Prostate gland (tissue), 2 donors: ENCODE measurements at regions not wholly inside any gene's neighbourhood (a gene's known extent, or its start where the extent isn't known, plus 50 kb on each side); places are given as distances from the start of the nearest gene placed in this dataset.

Experiments
- DNase-seq: peaks from one replicate; pipeline ENCODE4 v3.0.0-alpha.2; 2019; ENCODE audit warnings: low spot score
- H3K27ac ChIP-seq, 2 donors: fragments of 200-600 bp; sonication (generic); 2 replicates each; pipeline ENCODE4 v1.5.1; 2017 to 2019
- H3K27me3 ChIP-seq: fragments of 200-600 bp; sonication (generic); replicated peaks from 2 replicates; pipeline ENCODE4 v1.5.1; 2019; ENCODE audit not compliant: insufficient read depth
- H3K36me3 ChIP-seq, 2 donors: fragments of 200-600 bp; sonication (generic); 1 replicate in 1 of 2; 2 replicates in 1 of 2; pipeline versions ENCODE4 v1.5.1 to v1.8.1; 2017 to 2019
- H3K4me1 ChIP-seq: fragments of 200-600 bp; sonication (generic); replicated peaks from 2 replicates; pipeline ENCODE4 v1.5.1; 2019
- H3K4me3 ChIP-seq, 2 donors: fragments of 200-600 bp; sonication (generic); 2 replicates each; pipeline ENCODE4 v1.5.1; 2017 to 2019
- H3K9me3 ChIP-seq: fragments of 200-600 bp; sonication (generic); 2 replicates; pipeline ENCODE4 v1.5.1; 2017
- POLR2A ChIP-seq: fragments of 450-650 bp; IDR thresholded peaks from one replicate; pipeline ENCODE4 v1.6.1; 2016; ENCODE audit warnings: antibody characterized with exemption, mild to moderate bottlenecking
- POLR2AphosphoS5 ChIP-seq: sonication (generic); formaldehyde crosslinking; IDR thresholded peaks from one replicate; pipeline ENCODE4 v1.6.1; 2017; ENCODE audit warnings: antibody characterized with exemption
- WGBS: methylation state at CpG from one replicate; pipeline ENCODE4 v1.1.5; 2018; 5-methylcytosine and 5-hydroxymethylcytosine counted together
- intact Hi-C: fragments of 100-400 bp; cut with DNase I; formaldehyde crosslinking; loops from one replicate; pipeline ENCODE4 v1.14.2; 2022
- TF ChIP-seq, protein P1 (sequence below), 4 experiments: fragments of 200-600 bp in 2 of 4; fragments of 450-650 bp in 2 of 4; sonication (generic) in 2 of 4; IDR thresholded peaks; 1 replicate in 3 of 4; 2 replicates in 1 of 4; pipeline ENCODE4 v1.5.1; 2016 to 2019; ENCODE audit warnings: antibody characterized with exemption in 4 of 4, mild to moderate bottlenecking in 2 of 4, moderate library complexity in 2 of 4

DNA sequence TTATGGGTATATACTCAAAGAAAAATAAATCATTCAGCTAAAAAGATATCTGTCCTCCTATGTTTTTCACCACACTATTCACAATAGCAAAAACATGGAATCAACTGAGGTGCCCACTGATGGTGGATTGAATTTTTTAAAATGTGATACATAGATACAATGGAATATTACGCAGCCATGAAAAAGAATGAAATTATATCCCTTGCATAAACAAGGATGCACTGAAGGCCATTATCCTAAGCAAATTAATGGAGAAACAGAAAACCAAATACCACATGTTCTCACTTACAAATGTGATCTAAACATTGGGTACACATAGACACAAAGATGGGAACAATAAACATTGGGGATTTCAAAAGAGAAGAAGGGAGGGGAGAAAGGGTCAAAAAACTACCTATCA lies 964.2 kb upstream of the IGFBP7 start:
- H3K36me3 ChIP-seq: no peaks in the 10 kb centered on the region
- no peaks in the 10 kb centered on the region for H3K4me1 ChIP-seq
- DNase-seq: no peak
- TF ChIP-seq POLR2AphosphoS5 (no peak), POLR2A (no peak)
- TF ChIP-seq, protein P1, sequence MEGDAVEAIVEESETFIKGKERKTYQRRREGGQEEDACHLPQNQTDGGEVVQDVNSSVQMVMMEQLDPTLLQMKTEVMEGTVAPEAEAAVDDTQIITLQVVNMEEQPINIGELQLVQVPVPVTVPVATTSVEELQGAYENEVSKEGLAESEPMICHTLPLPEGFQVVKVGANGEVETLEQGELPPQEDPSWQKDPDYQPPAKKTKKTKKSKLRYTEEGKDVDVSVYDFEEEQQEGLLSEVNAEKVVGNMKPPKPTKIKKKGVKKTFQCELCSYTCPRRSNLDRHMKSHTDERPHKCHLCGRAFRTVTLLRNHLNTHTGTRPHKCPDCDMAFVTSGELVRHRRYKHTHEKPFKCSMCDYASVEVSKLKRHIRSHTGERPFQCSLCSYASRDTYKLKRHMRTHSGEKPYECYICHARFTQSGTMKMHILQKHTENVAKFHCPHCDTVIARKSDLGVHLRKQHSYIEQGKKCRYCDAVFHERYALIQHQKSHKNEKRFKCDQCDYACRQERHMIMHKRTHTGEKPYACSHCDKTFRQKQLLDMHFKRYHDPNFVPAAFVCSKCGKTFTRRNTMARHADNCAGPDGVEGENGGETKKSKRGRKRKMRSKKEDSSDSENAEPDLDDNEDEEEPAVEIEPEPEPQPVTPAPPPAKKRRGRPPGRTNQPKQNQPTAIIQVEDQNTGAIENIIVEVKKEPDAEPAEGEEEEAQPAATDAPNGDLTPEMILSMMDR (IDR thresholded peaks at IDR 0.05): no peak
- H3K27me3 ChIP-seq: no peaks in the 10 kb centered on the region
- intact Hi-C loops: no loop called here
- H3K4me3 ChIP-seq: no peak overlapping the region
- WGBS: 90% methylated on average over 1 of the region's 1 CpG
- no peaks in the 10 kb centered on the region for H3K9me3 ChIP-seq
- no peak overlapping the region for H3K27ac ChIP-seq

DNA sequence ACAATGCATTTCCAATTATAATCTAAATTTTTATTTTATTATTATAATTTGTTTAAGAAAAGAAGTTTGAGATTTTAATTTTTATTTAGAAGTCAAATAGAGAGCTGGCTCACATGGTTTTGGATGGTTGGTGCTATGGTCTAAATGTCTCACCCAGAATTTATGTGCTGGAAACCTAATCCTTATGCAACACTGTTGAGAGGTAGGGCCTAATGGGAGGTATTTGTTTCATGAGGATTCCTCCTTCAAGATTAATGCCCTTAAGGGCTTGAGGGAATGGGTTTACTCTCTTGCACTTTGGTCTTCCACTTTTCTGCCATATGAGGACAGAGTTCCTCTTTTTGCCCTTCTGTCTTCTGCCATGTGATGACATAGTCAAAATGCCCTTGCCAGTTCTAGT lies 960.5 kb upstream of the IGFBP7 start:
- no peak overlapping the region for H3K27ac ChIP-seq
- H3K4me3 ChIP-seq: no peak overlapping the region
- no peak for DNase-seq
- TF ChIP-seq POLR2A (no peak), POLR2AphosphoS5 (no peak)
- TF ChIP-seq, protein P1 (IDR thresholded peaks at IDR 0.05): no peak
- H3K4me1 ChIP-seq: no peaks in the 10 kb centered on the region
- intact Hi-C loops: no loop called here
- no peaks in the 10 kb centered on the region for H3K9me3 ChIP-seq
- no peaks in the 10 kb centered on the region for H3K27me3 ChIP-seq
- no peaks in the 10 kb centered on the region for H3K36me3 ChIP-seq

DNA sequence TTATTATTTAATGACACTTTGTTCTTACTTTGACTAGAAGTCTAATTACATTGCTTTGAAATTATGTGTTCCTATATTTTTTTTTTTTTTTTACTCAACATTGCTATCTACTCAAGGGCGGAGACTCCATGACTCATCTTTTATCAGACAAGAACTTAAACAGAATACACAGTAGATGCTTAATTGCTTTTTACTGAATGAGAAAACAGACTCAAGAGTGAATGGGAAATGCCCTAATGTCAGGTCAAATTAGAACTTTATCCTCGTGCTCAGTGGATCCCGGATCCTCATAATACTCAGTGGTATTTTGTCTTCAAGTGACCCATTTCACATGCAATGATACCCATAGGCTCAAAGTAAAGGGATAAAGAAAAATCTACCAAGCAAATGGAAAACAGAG lies 954.5 kb upstream of the IGFBP7 start:
- no peaks in the 10 kb centered on the region for H3K4me1 ChIP-seq
- no peak overlapping the region for H3K27ac ChIP-seq
- no peaks in the 10 kb centered on the region for H3K9me3 ChIP-seq
- no peaks in the 10 kb centered on the region for H3K36me3 ChIP-seq
- no peak overlapping the region for H3K4me3 ChIP-seq
- no peak for TF ChIP-seq POLR2A
- TF ChIP-seq POLR2AphosphoS5: no peak
- intact Hi-C loops: no loop called here
- WGBS: 86% methylated on average over 3 of the region's 3 CpGs
- H3K27me3 ChIP-seq: no peaks in the 10 kb centered on the region
- DNase-seq: no peak

DNA sequence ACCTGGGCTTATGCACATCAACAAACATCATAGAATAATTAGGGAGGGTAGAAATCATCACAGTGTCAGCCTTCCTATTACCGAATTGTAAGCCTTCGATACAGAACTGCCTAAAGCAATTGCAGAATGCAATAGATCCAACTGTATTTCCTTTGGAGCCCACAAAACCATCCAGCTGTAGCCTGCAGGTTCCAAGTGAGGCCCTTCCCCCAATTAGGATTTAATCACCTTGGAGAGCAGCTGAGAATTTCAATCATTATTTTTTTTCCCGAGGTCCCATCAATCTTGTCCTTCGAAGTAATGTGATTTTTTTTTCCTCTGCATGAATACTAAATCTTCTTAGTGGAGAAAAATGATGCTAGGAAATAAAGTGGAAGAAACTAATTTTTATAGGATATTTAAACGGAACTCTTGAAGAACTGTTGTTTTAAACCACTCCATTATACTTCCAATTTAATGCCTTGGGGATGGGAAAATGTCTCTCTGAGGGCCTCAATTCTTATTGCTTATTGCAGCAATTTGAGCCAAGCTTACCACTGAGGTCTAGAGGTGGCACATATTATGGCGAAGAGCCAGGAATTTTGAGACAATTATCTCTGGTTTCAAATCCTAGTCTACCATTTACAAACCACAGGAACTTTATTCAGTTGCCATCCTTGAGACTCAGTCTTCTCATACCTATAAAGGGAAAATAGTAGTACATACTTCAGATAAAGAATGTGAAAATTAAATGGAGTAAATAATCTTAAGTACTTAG lies 953.4 kb upstream of the IGFBP7 start:
- no peak overlapping the region for H3K4me3 ChIP-seq
- TF ChIP-seq POLR2AphosphoS5 (no peak), POLR2A (no peak)
- TF ChIP-seq, protein P1 (IDR thresholded peaks at IDR 0.05): no peak
- intact Hi-C loops: no loop called here
- no peaks in the 10 kb centered on the region for H3K27me3 ChIP-seq
- no peaks in the 10 kb centered on the region for H3K36me3 ChIP-seq
- no peak for DNase-seq
- H3K27ac ChIP-seq: no peak overlapping the region
- H3K9me3 ChIP-seq: no peaks in the 10 kb centered on the region
- no peaks in the 10 kb centered on the region for H3K4me1 ChIP-seq
- 87% methylated on average over 6 of the region's 6 CpGs for WGBS

DNA sequence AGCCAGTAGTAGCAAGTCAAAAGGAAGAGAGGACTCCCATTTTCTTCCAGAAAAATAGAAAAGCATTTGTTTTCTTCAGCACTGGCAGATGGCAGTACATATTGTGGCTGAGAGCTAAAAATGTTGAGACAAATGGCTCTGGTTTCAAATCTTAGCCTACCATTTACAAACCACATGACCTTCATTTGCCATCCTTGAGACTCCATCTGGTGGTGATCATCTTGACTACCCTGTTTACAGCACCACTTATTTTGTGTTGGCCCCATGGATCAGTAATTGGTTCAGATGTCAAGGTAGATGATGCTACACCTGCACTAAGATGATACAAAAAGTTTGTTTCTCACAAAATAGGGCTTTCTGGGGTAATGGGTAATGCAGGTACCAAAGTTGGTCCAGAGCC lies 951.8 kb upstream of the IGFBP7 start:
- no peak for DNase-seq
- Histone ChIP-seq H3K27me3 (no peaks in the 10 kb centered on the region), H3K36me3 (no peaks in the 10 kb centered on the region), H3K9me3 (no peaks in the 10 kb centered on the region), H3K27ac (no peak overlapping the region), H3K4me1 (no peaks in the 10 kb centered on the region), H3K4me3 (no peak overlapping the region)
- TF ChIP-seq, protein P1 (IDR thresholded peaks at IDR 0.05): no peak
- TF ChIP-seq POLR2A (no peak), POLR2AphosphoS5 (no peak)
- intact Hi-C loops: no loop called here
